HEK293T (cell line): ENCODE measurements at regions not wholly inside any gene's neighbourhood (a gene's known extent, or its start where the extent isn't known, plus 50 kb on each side); places are given as distances from the start of the nearest gene placed in this dataset.

ENCODE experiments used
- FOXM1 ChIP-seq: fragments of 450-650 bp; IDR thresholded peaks from 2 replicates; pipeline ENCODE4 v1.6.1; 2017; ENCODE audit warnings: mild to moderate bottlenecking, borderline replicate concordance
- SP1 ChIP-seq: fragments of 450-650 bp; IDR thresholded peaks from 2 replicates; pipeline ENCODE4 v1.6.1; 2017
- SUZ12 ChIP-seq: fragments of 450-650 bp; IDR thresholded peaks from 2 replicates; pipeline ENCODE4 v1.6.1; 2016; ENCODE audit warnings: mild to moderate bottlenecking

DNA sequence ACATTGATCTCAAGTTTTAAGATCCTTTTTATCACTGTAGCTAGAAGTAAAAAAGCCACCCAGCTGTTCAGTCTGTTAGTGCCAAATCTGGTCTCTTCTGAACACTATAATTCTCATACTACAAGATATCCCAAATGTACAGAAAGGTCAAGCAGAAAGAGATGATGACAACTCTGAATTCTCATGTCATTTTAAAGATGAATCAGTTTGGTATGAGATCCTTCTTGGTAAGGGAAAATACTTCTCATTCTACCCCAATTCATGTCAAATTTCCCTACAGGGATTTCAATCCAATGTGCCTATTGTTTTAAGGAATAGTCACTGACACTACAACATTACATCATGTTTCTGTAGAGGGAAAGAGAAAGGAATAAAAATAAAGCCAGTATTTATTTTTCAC is 184.5 kb downstream of the CPEB2 start:
- TF ChIP-seq SP1 = no peak
- no peak for TF ChIP-seq SUZ12
- no peak for TF ChIP-seq FOXM1
